GM18498 (cell line): ENCODE measurements at regions not wholly inside any gene's neighbourhood (a gene's known extent, or its start where the extent isn't known, plus 50 kb on each side); places are given as distances from the start of the nearest gene placed in this dataset.

Experiments
- ATAC-seq: cut with Tn5 transposase; IDR thresholded peaks from one replicate; pipeline ENCODE4 v1.9.1; 2021; ENCODE audit warnings: mild to moderate bottlenecking, moderate library complexity; ENCODE audit not compliant: unreplicated experiment

GRCh38 chr5:17428176-17428800, 69.7 kb upstream of the TAF11L2 start:
- ATAC-seq: no peak

- no peak for ATAC-seq
These were observed 68.7 kb upstream of the TAF11L2 start for GRCh38 chr5:17429353-17429752.

GRCh38 chr5:17430241-17430640, 67.8 kb upstream of the TAF11L2 start:
- ATAC-seq: no peak

- ATAC-seq: no peak
These were observed 66.6 kb upstream of the TAF11L2 start for GRCh38 chr5:17431272-17432050.

- no peak for ATAC-seq
These were observed 65.5 kb upstream of the TAF11L2 start for GRCh38 chr5:17432569-17432968.

- ATAC-seq: no peak
These were observed 64.6 kb upstream of the TAF11L2 start for GRCh38 chr5:17433406-17433805.

GRCh38 chr5:17434982-17435381, 63.0 kb upstream of the TAF11L2 start:
- peak; percentile 70 for ATAC-seq

- ATAC-seq: peak; percentile 40
These were observed 61.7 kb upstream of the TAF11L2 start for GRCh38 chr5:17436350-17436749.

- peak; percentile 88 for ATAC-seq
These were observed 61.2 kb upstream of the TAF11L2 start for GRCh38 chr5:17436761-17437221.

- ATAC-seq: no peak
These were observed 60.0 kb upstream of the TAF11L2 start for GRCh38 chr5:17438027-17438426.

GRCh38 chr5:17439956-17440355, 58.1 kb upstream of the TAF11L2 start:
- no peak for ATAC-seq

GRCh38 chr5:17440766-17441165, 57.3 kb upstream of the TAF11L2 start:
- ATAC-seq: no peak

- no peak for ATAC-seq
These were observed 56.7 kb upstream of the TAF11L2 start for GRCh38 chr5:17441351-17441750.

- no peak for ATAC-seq
These were observed 54.5 kb upstream of the TAF11L2 start for GRCh38 chr5:17443333-17444130.

- no peak for ATAC-seq
These were observed 53.5 kb upstream of the TAF11L2 start for GRCh38 chr5:17444496-17444895.

- no peak for ATAC-seq
These were observed 52.8 kb upstream of the TAF11L2 start for GRCh38 chr5:17445185-17445584.
